Body of pancreas (tissue), 4 donors: ENCODE measurements at regions not wholly inside any gene's neighbourhood (a gene's known extent, or its start where the extent isn't known, plus 50 kb on each side); places are given as distances from the start of the nearest gene placed in this dataset.

Source experiments
- ATAC-seq: fragments of 150-250 bp; one replicate; pipeline ENCODE4 v1.9.1; 2016
- DNase-seq, 4 donors: peaks; one replicate each; pipeline ENCODE4 v3.0.0-alpha.2; 2019
- H3K27ac ChIP-seq, 4 donors: fragments of 200-600 bp; sonication (generic); 1 replicate in 3 of 4; 2 replicates in 1 of 4; pipeline versions ENCODE4 v1.5.1 to v1.6.1; 2016 to 2019; ENCODE audit warnings: mild to moderate bottlenecking in 1 of 4, mixed read lengths in 1 of 4, moderate library complexity in 1 of 4
- H3K27me3 ChIP-seq, 2 donors: fragments of 200-600 bp; sonication (generic); one replicate each; pipeline ENCODE4 v1.6.0; 2016; ENCODE audit warnings: mild to moderate bottlenecking in 1 of 2
- H3K36me3 ChIP-seq, 2 donors: fragments of 200-600 bp; sonication (generic); replicated peaks in 1 of 2; 2 replicates each; pipeline ENCODE4 v1.5.1; 2016; ENCODE audit warnings: low read depth in 2 of 2; ENCODE audit not compliant: insufficient read depth in 1 of 2
- H3K4me1 ChIP-seq: fragments of 200-600 bp; sonication (generic); one replicate; pipeline ENCODE4 v1.6.0; 2016
- H3K4me3 ChIP-seq, 2 donors: fragments of 200-600 bp; sonication (generic); 1 replicate in 1 of 2; 2 replicates in 1 of 2; pipeline ENCODE4 v1.5.1; 2016 to 2019
- H3K9me3 ChIP-seq, 3 donors: fragments of 200-600 bp; sonication (generic); 1 replicate in 2 of 3; 2 replicates in 1 of 3; pipeline ENCODE4 v1.5.1; 2016
- POLR2A ChIP-seq, 3 donors: fragments of 450-650 bp; IDR thresholded peaks; one replicate each; pipeline ENCODE4 v1.6.1; 2016; ENCODE audit warnings: antibody characterized with exemption in 3 of 3, mild to moderate bottlenecking in 2 of 3
- WGBS, 2 donors: methylation state at CpG; one replicate each; pipeline ENCODE4 v1.1.5; 2017; 5-methylcytosine and 5-hydroxymethylcytosine counted together
- intact Hi-C: fragments of 100-400 bp; cut with DNase I; formaldehyde crosslinking; loops from one replicate; pipeline ENCODE4 v1.15.1; 2023
- TF ChIP-seq, protein P1 (sequence below), 7 experiments: fragments of 450-650 bp in 4 of 7; fragments of 200-600 bp in 3 of 7; sonication (generic) in 3 of 7; IDR thresholded peaks; one replicate each; pipeline ENCODE4 v1.5.1; 2016 to 2019; ENCODE audit warnings: antibody characterized with exemption in 7 of 7

DNA sequence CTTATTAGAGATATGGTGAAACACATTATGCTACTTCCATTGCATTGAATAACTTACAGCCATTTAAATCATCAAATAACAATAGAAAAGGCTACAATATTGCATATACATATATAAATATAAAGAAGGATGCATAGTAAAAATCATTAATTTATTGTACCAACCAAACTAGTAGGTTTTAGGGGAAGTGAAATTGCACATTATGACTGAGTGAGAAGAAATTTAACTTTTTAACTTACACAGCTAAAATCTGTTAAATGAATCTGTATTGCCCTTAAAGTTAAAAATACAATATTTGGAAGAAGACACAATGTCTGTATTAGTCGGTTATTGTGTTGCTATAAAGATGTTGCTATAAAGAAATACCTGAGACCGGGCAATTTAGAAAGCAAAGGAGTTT is 2073.7 kb upstream of the ACO1 start:
- WGBS, 2 donors, result 66 to 75% methylated on average over 2 of the region's 2 CpGs

DNA sequence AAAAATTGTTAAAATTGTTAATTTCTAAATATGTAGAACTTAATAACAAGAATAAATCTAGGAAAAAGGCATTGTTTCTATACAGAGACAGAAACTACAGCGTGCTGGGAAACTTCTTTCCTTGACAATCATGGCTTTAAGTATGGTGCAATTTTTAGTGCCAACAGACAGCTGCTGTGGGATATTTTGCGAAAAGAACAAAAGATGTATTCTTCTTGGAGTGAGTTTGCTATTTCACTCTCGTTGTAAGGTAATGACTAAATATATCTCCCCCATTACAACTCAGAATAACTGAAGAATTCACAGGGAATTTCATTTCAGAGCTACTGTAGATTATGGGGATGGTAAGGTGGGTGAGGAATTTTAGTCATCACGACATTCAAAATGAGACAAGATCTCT is 2055.0 kb upstream of the ACO1 start:
- WGBS, 2 donors, result 27 to 37% methylated on average over 4 of the region's 4 CpGs
- no peaks in the 10 kb centered on the region for H3K27me3 ChIP-seq
- H3K27ac ChIP-seq, result no peak overlapping the region
- intact Hi-C loops, result no loop called here
- H3K9me3 ChIP-seq, result no peaks in the 10 kb centered on the region
- TF ChIP-seq, protein P1, sequence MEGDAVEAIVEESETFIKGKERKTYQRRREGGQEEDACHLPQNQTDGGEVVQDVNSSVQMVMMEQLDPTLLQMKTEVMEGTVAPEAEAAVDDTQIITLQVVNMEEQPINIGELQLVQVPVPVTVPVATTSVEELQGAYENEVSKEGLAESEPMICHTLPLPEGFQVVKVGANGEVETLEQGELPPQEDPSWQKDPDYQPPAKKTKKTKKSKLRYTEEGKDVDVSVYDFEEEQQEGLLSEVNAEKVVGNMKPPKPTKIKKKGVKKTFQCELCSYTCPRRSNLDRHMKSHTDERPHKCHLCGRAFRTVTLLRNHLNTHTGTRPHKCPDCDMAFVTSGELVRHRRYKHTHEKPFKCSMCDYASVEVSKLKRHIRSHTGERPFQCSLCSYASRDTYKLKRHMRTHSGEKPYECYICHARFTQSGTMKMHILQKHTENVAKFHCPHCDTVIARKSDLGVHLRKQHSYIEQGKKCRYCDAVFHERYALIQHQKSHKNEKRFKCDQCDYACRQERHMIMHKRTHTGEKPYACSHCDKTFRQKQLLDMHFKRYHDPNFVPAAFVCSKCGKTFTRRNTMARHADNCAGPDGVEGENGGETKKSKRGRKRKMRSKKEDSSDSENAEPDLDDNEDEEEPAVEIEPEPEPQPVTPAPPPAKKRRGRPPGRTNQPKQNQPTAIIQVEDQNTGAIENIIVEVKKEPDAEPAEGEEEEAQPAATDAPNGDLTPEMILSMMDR (IDR thresholded peaks at IDR 0.05), result no peak
- TF ChIP-seq POLR2A (IDR thresholded peaks at IDR 0.05), result no peak
- no peaks in the 10 kb centered on the region for H3K4me1 ChIP-seq
- no peak for ATAC-seq
- no peaks in the 10 kb centered on the region for H3K36me3 ChIP-seq
- no peak for DNase-seq
- H3K4me3 ChIP-seq, result no peak overlapping the region

More for the DNA sequence above, 2073.7 kb upstream of the ACO1 start:
- Histone ChIP-seq H3K27ac (no peak overlapping the region), H3K27me3 (no peaks in the 10 kb centered on the region), H3K9me3 (no peaks in the 10 kb centered on the region), H3K4me1 (no peaks in the 10 kb centered on the region), H3K36me3 (no peaks in the 10 kb centered on the region), H3K4me3 (no peak overlapping the region)
- TF ChIP-seq, protein P1 (IDR thresholded peaks at IDR 0.05), result no peak
- TF ChIP-seq POLR2A (IDR thresholded peaks at IDR 0.05), result no peak
- intact Hi-C loops, result no loop called here
- DNase-seq (no peak), ATAC-seq (no peak)

- H3K27ac ChIP-seq, result no peak overlapping the region
- H3K9me3 ChIP-seq, result no peaks in the 10 kb centered on the region
- no peaks in the 10 kb centered on the region for H3K4me1 ChIP-seq
- DNase-seq, result no peak
- H3K36me3 ChIP-seq, result no peaks in the 10 kb centered on the region
- TF ChIP-seq, protein P1 (IDR thresholded peaks at IDR 0.05), result no peak
- no peak for TF ChIP-seq POLR2A (IDR thresholded peaks at IDR 0.05)
- WGBS, 2 donors, result 72 to 76% methylated on average over 15 of the region's 15 CpGs
- H3K27me3 ChIP-seq, result no peaks in the 10 kb centered on the region
- H3K4me3 ChIP-seq, result no peak overlapping the region
- ATAC-seq, result no peak
- intact Hi-C loops, result no loop called here
Observed at GRCh38 chr9:30348904-30349303, 2035.5 kb upstream of the ACO1 start.

- no peak overlapping the region for H3K4me3 ChIP-seq
- ATAC-seq (no peak), DNase-seq (no peak)
- intact Hi-C loops, result no loop called here
- H3K36me3 ChIP-seq, result no peaks in the 10 kb centered on the region
- no peaks in the 10 kb centered on the region for H3K4me1 ChIP-seq
- TF ChIP-seq, protein P1 (IDR thresholded peaks at IDR 0.05), result no peak
- no peak for TF ChIP-seq POLR2A (IDR thresholded peaks at IDR 0.05)
- 67 to 73% methylated on average over 19 of the region's 19 CpGs for WGBS, 2 donors
- no peaks in the 10 kb centered on the region for H3K27me3 ChIP-seq
- no peak overlapping the region for H3K27ac ChIP-seq
- no peaks in the 10 kb centered on the region for H3K9me3 ChIP-seq
Observed at GRCh38 chr9:30349526-30350513, 2034.6 kb upstream of the ACO1 start.
